ENCODE measurements at regions not wholly inside any gene's neighbourhood (a gene's known extent, or its start where the extent isn't known, plus 50 kb on each side); places are given as distances from the start of the nearest gene placed in this dataset.

DNA sequence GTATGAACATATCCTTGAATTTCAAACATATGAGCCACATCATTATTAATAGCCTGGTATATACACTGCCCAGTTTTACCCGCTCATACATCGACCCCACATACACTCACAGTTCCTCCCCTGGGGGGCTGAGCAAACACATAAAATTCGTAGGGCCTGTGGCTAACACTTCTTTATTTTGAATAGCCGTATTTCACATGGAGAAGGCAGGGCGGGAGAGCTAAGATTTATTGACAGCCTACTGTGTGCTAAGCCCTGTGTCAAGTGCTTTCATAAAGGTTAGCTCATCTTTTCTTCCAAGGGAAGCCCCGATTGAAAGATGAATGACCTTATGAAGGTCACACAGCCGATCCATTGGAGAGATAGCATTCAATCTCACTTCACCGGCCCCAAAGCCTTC, 134.4 kb downstream of the ENC1 start:
- H2AFZ ChIP-seq (ENCODE audit: low read depth, low read length): no peak overlapping the region
- intact Hi-C loops (cut with micrococcal nuclease) (no loop called here), dilution Hi-C loops (cut with MboI; ENCODE audit: extremely low pct_ligation_motif_present, low sequenced_read_pairs) (no loop called here)
- no peak overlapping the region for H3K4me2 ChIP-seq (ENCODE audit: insufficient read depth, low read length)
- no peaks in the 10 kb centered on the region for H3K9me3 ChIP-seq (replicated peaks; ENCODE audit: control insufficient read depth, insufficient read depth, low read length)
- CTCF ChIA-PET: no interaction called here
- DNase-seq (ENCODE audit: low read depth, low spot score) (no peak), FAIRE-seq (no peak)
- POLR2A ChIA-PET: no interaction called here
- no peak overlapping the region for H3K27ac ChIP-seq (ENCODE audit: insufficient read depth, low read depth, low read length)
- no peaks in the 10 kb centered on the region for H4K20me1 ChIP-seq (replicated peaks; ENCODE audit: control insufficient read depth, extremely low read depth, insufficient read depth, low read length)
- TF ChIP-seq JUN (IDR thresholded peaks at IDR 0.05; ENCODE audit: borderline replicate concordance, insufficient read depth, insufficient read length, low read depth): no peak
- H3K4me1 ChIP-seq (ENCODE audit: control insufficient read depth, extremely low read depth, insufficient read depth, low read length): peaks cover 12% of the 10 kb centered on the region
- H3K27me3 ChIP-seq (ENCODE audit: control insufficient read depth in 2 of 2, insufficient read depth in 2 of 2, low read length in 2 of 2): no peaks in the 10 kb centered on the region
- H3K79me2 ChIP-seq (ENCODE audit: control insufficient read depth, insufficient read depth, low read length): no peaks in the 10 kb centered on the region
- H3K4me3 ChIP-seq (replicated peaks in 1 of 3; ENCODE audit: insufficient read depth in 1 of 3, low read depth in 1 of 3, low read length in 3 of 3): no peak overlapping the region
- H3K9me1 ChIP-seq (replicated peaks; ENCODE audit: control insufficient read depth, extremely low read depth, insufficient read depth, low read length): no peaks in the 10 kb centered on the region
- H3K9ac ChIP-seq (replicated peaks; ENCODE audit: extremely low read depth, insufficient read depth, low read length): no peak overlapping the region
- BruUV-seq (replicated peaks): no TSS peak
- H3K36me3 ChIP-seq (ENCODE audit: control insufficient read depth in 2 of 2, extremely low read depth in 1 of 2, insufficient read depth in 2 of 2, low read length in 2 of 2): no peaks in the 10 kb centered on the region

- H3K4me3 ChIP-seq (replicated peaks in 1 of 3; ENCODE audit: insufficient read depth in 1 of 3, low read depth in 1 of 3, low read length in 3 of 3): no peak overlapping the region
- H4K20me1 ChIP-seq (replicated peaks; ENCODE audit: control insufficient read depth, extremely low read depth, insufficient read depth, low read length): no peaks in the 10 kb centered on the region
- CTCF ChIA-PET: interaction anchor here (1.6 kb wide), 1 partner anchor 14 kb away, joined by 4 read pairs; no protein-coding TSS in a partner anchor
- H3K4me2 ChIP-seq (ENCODE audit: insufficient read depth, low read length): no peak overlapping the region
- H3K9me3 ChIP-seq (replicated peaks; ENCODE audit: control insufficient read depth, insufficient read depth, low read length): no peaks in the 10 kb centered on the region
- no peak for TF ChIP-seq FOS (IDR thresholded peaks at IDR 0.05; ENCODE audit: borderline replicate concordance, insufficient read depth, low read length)
- TF ChIP-seq GATA2 (IDR thresholded peaks at IDR 0.05; ENCODE audit: insufficient read depth, insufficient read length, low read depth, low read length): no peak
- TF ChIP-seq, protein P1, sequence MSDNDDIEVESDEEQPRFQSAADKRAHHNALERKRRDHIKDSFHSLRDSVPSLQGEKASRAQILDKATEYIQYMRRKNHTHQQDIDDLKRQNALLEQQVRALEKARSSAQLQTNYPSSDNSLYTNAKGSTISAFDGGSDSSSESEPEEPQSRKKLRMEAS (IDR thresholded peaks at IDR 0.05; ENCODE audit: insufficient read depth, insufficient read length): no peak
- no peaks in the 10 kb centered on the region for H3K27me3 ChIP-seq (ENCODE audit: control insufficient read depth in 2 of 2, insufficient read depth in 2 of 2, low read length in 2 of 2)
- intact Hi-C loops (cut with micrococcal nuclease): no loop called here
- H3K27ac ChIP-seq (ENCODE audit: insufficient read depth, low read depth, low read length): no peak overlapping the region
- no TSS peak for BruUV-seq (replicated peaks)
- no peak overlapping the region for H3K9ac ChIP-seq (replicated peaks; ENCODE audit: extremely low read depth, insufficient read depth, low read length)
- H3K36me3 ChIP-seq (ENCODE audit: control insufficient read depth in 2 of 2, extremely low read depth in 1 of 2, insufficient read depth in 2 of 2, low read length in 2 of 2): no peaks in the 10 kb centered on the region
- dilution Hi-C loops (cut with MboI; ENCODE audit: extremely low pct_ligation_motif_present, low sequenced_read_pairs): no loop called here
- H3K4me1 ChIP-seq (ENCODE audit: control insufficient read depth, extremely low read depth, insufficient read depth, low read length): peaks cover 12% of the 10 kb centered on the region
- no peaks in the 10 kb centered on the region for H3K9me1 ChIP-seq (replicated peaks; ENCODE audit: control insufficient read depth, extremely low read depth, insufficient read depth, low read length)
- DNase-seq (ENCODE audit: low read depth, low spot score) (no peak), FAIRE-seq (no peak)
- no peaks in the 10 kb centered on the region for H3K79me2 ChIP-seq (ENCODE audit: control insufficient read depth, insufficient read depth, low read length)
- POLR2A ChIA-PET: no interaction called here
- no peak overlapping the region for H2AFZ ChIP-seq (ENCODE audit: low read depth, low read length)
Observed at GRCh38 chr5:74504463-74504862, 136.1 kb downstream of the ENC1 start.

All from endothelial cell of umbilical vein (primary cell).